Pancreas (tissue), 10 donors: ENCODE measurements at regions not wholly inside any gene's neighbourhood (a gene's known extent, or its start where the extent isn't known, plus 50 kb on each side); places are given as distances from the start of the nearest gene placed in this dataset.

Experiments used
- ATAC-seq, 4 donors: fragments of 200-7000 bp; cut with Tn5 transposase; one replicate each; pipeline versions ENCODE4 v1.8.0 to v1.9.1; 2020; ENCODE audit warnings: mild to moderate bottlenecking in 4 of 4, moderate library complexity in 4 of 4
- DNase-seq, 6 donors: peaks; one replicate each; pipeline ENCODE4 v3.0.0-alpha.2; 2020
- FAIRE-seq: peaks from 2 replicates; lab custom pipeline; 2012; peaks lifted over from hg19 to GRCh38; lab: Jason Lieb, UNC
- H3K27ac ChIP-seq, 4 donors: fragments of 200-600 bp; sonication (generic); 1 replicate in 3 of 4; 2 replicates in 1 of 4; pipeline versions ENCODE4 v1.5.0 to v1.8.0; 2020
- H3K27me3 ChIP-seq, 4 donors: fragments of 200-600 bp; one replicate each; pipeline ENCODE4 v1.8.0; 2021
- H3K36me3 ChIP-seq, 3 donors: fragments of 200-600 bp; sonication (generic) in 1 of 3; one replicate each; pipeline versions ENCODE4 v1.5.0 to v1.8.0; 2020 to 2021
- H3K4me1 ChIP-seq, 3 donors: fragments of 200-600 bp; one replicate each; pipeline ENCODE4 v1.8.0; 2021
- H3K4me3 ChIP-seq, 4 donors: fragments of 200-600 bp; sonication (generic) in 2 of 4; one replicate each; pipeline versions ENCODE4 v1.5.0 to v1.8.0; 2020 to 2021
- H3K9me3 ChIP-seq, 4 donors: fragments of 200-600 bp; one replicate each; pipeline ENCODE4 v1.8.0; 2021
- WGBS, 2 donors: extraction: QIAGEN DNeasy Blood & Tissue Kit; methylation state at CpG; one replicate each; pipeline ENCODE4 v1.1.7; 2013; 5-methylcytosine and 5-hydroxymethylcytosine counted together
- intact Hi-C, 3 donors: fragments of 100-400 bp; cut with DNase I; formaldehyde crosslinking; loops; one replicate each; pipeline versions ENCODE4 v1.11.1 to v1.14.2; 2022
- TF ChIP-seq, protein P1 (sequence below), 4 donors: fragments of 200-600 bp; sonication (generic) in 3 of 4; IDR thresholded peaks; one replicate each; pipeline versions ENCODE4 v1.5.0 to v1.8.0; 2021; ENCODE audit warnings: antibody characterized with exemption in 4 of 4
- donor health status: healthy with polysubstance abuse.
- donor health status: DM: no; HTN: no; CAD: no; lungs with moderate emphysema.
- donor health status: DM: no; HTN: no; CAD: no.
- donor health status: control.
- donor health status: control.
- donor health status: Bipolar disorder and iron deficiency.
- donor health status: DM: yes; HTN: yes; CAD: no.
- donor health status: DM: no; HTN: no; CAD: no.
- donor health status: DM: no; HTN: no; CAD: no.
- donor health status: DM: yes; HTN: yes; CAD: no.

DNA sequence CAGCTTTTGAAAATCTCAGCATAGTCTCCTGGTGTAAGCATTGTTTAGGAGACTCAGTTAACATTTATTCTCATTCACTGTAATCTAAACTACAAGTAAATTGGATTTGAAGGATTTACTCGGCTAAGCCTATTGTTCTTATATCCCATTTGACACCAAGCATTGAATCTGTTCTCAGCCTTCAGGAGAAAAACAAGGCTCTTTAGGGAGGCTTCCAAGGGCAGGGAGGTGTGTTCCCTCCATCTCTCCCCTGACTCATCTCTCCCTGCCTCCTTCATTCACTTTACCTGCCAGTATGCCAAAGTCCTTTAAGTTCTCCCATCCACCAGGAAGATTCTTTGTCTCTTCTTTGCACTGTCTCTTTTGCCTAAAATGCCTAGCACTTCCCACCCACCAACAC lies 347.8 kb downstream of the MFSD1 start:
- H3K9me3 ChIP-seq: no peaks in the 10 kb centered on the region
- no peak for ATAC-seq
- H3K4me3 ChIP-seq: no peak overlapping the region
- H3K27ac ChIP-seq: no peak overlapping the region
- H3K36me3 ChIP-seq: no peaks in the 10 kb centered on the region
- 57 to 58% methylated on average over 1 of the region's 1 CpG for WGBS, 2 donors
- no peaks in the 10 kb centered on the region for H3K27me3 ChIP-seq
- DNase-seq: no peak
- TF ChIP-seq, protein P1, sequence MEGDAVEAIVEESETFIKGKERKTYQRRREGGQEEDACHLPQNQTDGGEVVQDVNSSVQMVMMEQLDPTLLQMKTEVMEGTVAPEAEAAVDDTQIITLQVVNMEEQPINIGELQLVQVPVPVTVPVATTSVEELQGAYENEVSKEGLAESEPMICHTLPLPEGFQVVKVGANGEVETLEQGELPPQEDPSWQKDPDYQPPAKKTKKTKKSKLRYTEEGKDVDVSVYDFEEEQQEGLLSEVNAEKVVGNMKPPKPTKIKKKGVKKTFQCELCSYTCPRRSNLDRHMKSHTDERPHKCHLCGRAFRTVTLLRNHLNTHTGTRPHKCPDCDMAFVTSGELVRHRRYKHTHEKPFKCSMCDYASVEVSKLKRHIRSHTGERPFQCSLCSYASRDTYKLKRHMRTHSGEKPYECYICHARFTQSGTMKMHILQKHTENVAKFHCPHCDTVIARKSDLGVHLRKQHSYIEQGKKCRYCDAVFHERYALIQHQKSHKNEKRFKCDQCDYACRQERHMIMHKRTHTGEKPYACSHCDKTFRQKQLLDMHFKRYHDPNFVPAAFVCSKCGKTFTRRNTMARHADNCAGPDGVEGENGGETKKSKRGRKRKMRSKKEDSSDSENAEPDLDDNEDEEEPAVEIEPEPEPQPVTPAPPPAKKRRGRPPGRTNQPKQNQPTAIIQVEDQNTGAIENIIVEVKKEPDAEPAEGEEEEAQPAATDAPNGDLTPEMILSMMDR (IDR thresholded peaks at IDR 0.05): no peak
- no peak for FAIRE-seq
- intact Hi-C loops: no loop called here
- no peaks in the 10 kb centered on the region for H3K4me1 ChIP-seq

GRCh38 chr3:159150180-159150579 lies 348.3 kb downstream of the MFSD1 start:
- intact Hi-C loops: no loop called here
- H3K27ac ChIP-seq: no peak overlapping the region
- TF ChIP-seq, protein P1 (IDR thresholded peaks at IDR 0.05): no peak
- no peak overlapping the region for H3K4me3 ChIP-seq
- WGBS, 2 donors: 74 to 77% methylated on average over 3 of the region's 3 CpGs
- no peak for DNase-seq
- no peak for ATAC-seq
- H3K36me3 ChIP-seq: no peaks in the 10 kb centered on the region
- FAIRE-seq: no peak
- H3K9me3 ChIP-seq: no peaks in the 10 kb centered on the region
- H3K27me3 ChIP-seq: no peaks in the 10 kb centered on the region
- H3K4me1 ChIP-seq: no peaks in the 10 kb centered on the region

DNA sequence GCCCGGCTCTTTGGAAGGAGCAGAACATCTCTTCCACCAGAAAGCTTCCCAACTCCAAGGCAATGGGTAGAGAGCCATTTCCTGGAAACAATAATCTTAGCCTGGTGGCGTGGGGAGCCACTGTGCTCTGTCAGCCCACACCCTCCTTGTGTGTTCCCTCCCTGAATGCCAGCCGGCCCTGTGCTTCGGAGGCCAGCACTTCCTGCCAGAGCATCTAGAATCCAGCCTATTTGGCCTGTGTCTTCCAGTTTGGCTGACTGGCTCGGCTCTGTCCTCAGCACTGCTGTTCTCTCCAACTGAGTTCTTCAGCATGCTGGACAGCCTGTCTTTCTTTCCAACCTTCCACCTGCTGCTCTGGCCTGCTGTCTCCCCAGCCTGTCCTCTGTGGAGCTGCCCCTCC lies 349.3 kb downstream of the MFSD1 start:
- Histone ChIP-seq H3K4me3 (no peak overlapping the region), H3K36me3 (no peaks in the 10 kb centered on the region), H3K4me1 (no peaks in the 10 kb centered on the region), H3K9me3 (no peaks in the 10 kb centered on the region), H3K27me3 (no peaks in the 10 kb centered on the region), H3K27ac (no peak overlapping the region)
- TF ChIP-seq, protein P1 (IDR thresholded peaks at IDR 0.05): no peak
- intact Hi-C loops: no loop called here
- no peak for ATAC-seq
- peak in 1 of 6 donors; percentile 30 for DNase-seq
- FAIRE-seq: no peak
- WGBS, 2 donors: 67 to 84% methylated on average over 5 of the region's 5 CpGs

DNA sequence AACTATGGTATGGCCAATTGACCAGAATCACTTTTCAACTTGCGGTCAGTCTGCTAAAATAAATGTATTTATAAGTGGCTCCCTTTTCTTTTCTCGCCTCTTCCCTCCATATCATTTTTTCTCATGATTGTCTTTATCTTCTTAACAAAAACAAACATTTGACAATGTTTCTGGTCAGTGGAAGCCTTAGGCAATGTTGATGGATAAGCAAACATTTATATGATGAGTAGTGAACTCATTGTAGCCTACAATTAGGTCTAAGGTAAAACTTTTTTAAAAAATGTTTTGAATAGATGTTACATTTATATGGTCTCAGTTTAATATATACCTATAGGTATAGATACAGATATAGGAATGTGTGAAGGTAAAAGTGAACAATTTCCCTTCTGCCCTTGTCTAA lies 355.4 kb downstream of the MFSD1 start:
- H3K4me3 ChIP-seq: no peak overlapping the region
- no peaks in the 10 kb centered on the region for H3K4me1 ChIP-seq
- no peak overlapping the region for H3K27ac ChIP-seq
- intact Hi-C loops: no loop called here
- no peaks in the 10 kb centered on the region for H3K27me3 ChIP-seq
- H3K36me3 ChIP-seq: no peaks in the 10 kb centered on the region
- DNase-seq (no peak), ATAC-seq (no peak), FAIRE-seq (no peak)
- TF ChIP-seq, protein P1 (IDR thresholded peaks at IDR 0.05): no peak
- whole genome bisulfite sequencing, 2 donors: 71 to 92% methylated on average over 2 of the region's 2 CpGs
- H3K9me3 ChIP-seq: no peaks in the 10 kb centered on the region

DNA sequence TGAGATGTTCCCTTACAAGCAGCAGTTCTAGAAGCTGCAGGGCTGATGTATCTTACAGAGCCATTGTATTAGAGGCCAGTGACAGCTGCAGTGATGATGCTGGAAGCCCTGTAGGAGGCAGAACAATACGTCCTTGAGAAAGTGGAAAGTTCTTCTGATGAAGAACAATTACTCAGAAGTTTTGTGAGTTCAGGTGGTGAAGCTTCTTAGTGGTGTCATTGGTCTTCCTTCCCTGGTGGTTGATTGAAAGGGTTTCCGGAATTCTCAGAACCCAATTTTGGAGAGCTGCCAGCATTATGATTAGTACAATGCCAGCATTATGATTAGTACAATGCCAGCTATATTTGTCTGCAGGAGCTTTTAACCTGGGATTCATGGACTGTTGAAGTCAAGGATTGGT lies 356.4 kb downstream of the MFSD1 start:
- intact Hi-C loops: no loop called here
- DNase-seq (no peak), FAIRE-seq (no peak), ATAC-seq (no peak)
- TF ChIP-seq, protein P1 (IDR thresholded peaks at IDR 0.05): no peak
- Histone ChIP-seq H3K27ac (no peak overlapping the region), H3K36me3 (no peaks in the 10 kb centered on the region), H3K27me3 (no peaks in the 10 kb centered on the region), H3K4me3 (no peak overlapping the region), H3K9me3 (no peaks in the 10 kb centered on the region), H3K4me1 (no peaks in the 10 kb centered on the region)
- WGBS, 2 donors: 24 to 28% methylated on average over 2 of the region's 2 CpGs
